HG02798 (cell line): ENCODE measurements at regions not wholly inside any gene's neighbourhood (a gene's known extent, or its start where the extent isn't known, plus 50 kb on each side); places are given as distances from the start of the nearest gene placed in this dataset.

Experiments
- ATAC-seq: cut with Tn5 transposase; IDR thresholded peaks from one replicate; pipeline ENCODE4 v1.9.1; 2021; ENCODE audit warnings: mild to moderate bottlenecking; ENCODE audit not compliant: unreplicated experiment, poor library complexity

DNA sequence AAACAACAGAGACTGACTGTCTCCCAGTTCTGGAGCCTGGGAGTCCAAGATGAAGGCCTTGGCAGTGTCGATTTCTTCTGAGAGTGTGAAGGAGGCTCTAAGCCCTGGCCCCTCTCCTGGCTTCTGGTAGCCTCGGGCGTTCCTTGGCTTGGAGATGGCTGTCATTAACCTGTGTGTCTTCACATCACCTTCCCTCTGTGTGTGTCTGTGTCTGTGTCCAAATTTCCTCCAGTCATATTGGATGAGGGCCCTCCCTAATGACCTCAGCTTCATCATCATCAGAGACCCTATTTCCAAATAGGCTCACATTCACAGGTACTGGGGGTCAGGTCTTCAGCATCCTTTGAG, 138.3 kb downstream of the TOMM20 start:
- no peak for ATAC-seq

GRCh38 chr1:234989479-234990327, 138.9 kb downstream of the TOMM20 start:
- ATAC-seq: no peak

DNA sequence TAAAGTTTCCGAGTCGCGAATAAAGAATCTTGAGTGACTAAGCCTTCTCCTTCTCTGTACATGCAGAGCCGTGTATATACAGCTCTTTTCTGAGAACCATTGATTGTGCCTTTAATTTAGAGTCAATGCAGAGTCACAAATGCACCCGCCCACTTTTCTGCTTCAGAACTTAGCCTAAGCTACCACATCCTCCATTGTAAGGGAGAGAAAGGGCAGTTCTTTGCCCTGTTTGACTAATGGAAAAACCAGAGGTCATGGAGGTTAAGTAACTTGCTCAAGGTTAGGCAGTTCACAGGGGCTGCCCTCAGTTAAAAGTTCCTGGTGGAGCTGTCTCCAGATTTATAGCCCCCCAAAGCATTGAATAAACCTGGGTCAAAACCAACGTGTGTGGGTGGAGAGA, 139.6 kb downstream of the TOMM20 start:
- ATAC-seq: no peak

DNA sequence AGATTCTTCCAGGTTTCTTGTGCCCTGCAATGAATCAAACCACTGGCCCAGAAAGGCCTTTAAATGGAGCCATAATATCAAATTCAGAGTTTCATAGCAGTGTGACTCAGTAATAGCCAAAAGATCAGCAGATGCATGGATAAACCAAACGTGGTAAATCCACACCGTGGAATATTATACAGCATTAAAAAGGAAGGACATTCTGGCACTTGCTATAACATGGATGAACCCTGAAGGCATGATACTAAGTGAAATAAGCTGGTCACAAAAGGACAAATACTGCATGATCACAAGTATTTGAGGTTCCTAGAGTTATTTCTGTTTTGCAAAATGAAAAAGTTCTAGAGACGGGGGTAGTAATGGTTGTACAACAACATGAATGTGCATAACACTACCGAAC, 140.1 kb downstream of the TOMM20 start:
- ATAC-seq: no peak

- ATAC-seq: no peak
Measured at GRCh38 chr1:234988155-234988517, 140.5 kb downstream of the TOMM20 start.

DNA sequence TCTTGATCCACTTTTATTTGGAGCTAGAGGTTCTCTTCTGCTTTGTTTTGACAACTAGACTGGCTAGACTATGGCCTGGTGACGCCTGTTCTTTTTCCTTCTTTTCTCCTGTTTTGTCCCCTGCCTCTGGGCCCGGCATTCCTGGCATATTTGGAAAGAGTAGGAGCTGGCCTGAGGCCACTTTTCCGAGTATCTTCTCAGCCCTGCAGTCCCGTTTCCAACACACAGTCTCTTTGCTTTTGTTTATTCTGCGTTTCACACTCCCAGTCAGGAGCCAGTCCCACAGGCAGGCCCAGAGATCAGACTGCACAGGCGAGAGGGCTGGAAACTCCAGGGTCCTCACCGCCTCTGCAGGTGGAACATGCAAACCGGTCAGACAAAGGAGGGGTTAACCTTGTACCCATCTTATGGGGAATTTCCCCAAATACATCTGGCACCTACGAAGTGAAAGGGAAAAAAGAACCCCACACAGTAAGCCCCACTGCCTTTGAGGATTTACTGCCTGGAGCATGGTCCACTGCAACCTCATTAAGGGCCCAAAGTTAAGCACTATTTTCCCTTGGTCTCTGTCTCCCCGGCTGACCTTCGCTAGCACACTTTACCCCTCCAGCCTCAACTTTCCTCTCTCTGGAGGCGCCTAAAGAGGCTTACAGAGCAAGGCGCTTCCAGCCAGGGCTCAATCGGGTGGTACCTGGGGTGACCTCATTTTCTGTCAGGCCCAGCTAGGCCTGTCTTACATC, 141.1 kb downstream of the TOMM20 start:
- ATAC-seq: peak; percentile 74

- no peak for ATAC-seq
Measured at GRCh38 chr1:234986750-234987414, 141.8 kb downstream of the TOMM20 start.

- ATAC-seq: no peak
Measured at GRCh38 chr1:234985516-234986294, 142.9 kb downstream of the TOMM20 start.

GRCh38 chr1:234985007-234985370, 143.6 kb downstream of the TOMM20 start:
- no peak for ATAC-seq

GRCh38 chr1:234983564-234984238, 144.9 kb downstream of the TOMM20 start:
- no peak for ATAC-seq

- no peak for ATAC-seq
Measured at GRCh38 chr1:234981758-234982157, 146.9 kb downstream of the TOMM20 start.

- ATAC-seq: peak; percentile 39
Measured at GRCh38 chr1:234980645-234981396, 147.8 kb downstream of the TOMM20 start.

DNA sequence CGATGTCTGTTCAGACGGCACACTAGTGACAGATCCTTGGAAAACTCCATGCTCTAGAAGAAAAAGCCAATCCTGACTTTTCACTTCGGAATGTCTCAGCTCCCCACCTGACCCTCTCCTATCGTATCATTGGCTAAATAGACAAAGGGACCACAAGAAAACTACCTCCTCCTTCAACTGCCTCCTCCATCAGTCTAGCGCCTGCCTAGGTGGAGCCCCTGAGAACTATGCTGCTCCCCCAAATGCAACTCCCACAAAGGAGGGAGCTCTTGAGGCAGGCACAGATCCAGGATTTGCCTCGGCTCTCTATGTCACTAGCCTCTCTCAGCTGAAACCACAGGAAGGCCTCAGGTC, 148.4 kb downstream of the TOMM20 start:
- no peak for ATAC-seq

DNA sequence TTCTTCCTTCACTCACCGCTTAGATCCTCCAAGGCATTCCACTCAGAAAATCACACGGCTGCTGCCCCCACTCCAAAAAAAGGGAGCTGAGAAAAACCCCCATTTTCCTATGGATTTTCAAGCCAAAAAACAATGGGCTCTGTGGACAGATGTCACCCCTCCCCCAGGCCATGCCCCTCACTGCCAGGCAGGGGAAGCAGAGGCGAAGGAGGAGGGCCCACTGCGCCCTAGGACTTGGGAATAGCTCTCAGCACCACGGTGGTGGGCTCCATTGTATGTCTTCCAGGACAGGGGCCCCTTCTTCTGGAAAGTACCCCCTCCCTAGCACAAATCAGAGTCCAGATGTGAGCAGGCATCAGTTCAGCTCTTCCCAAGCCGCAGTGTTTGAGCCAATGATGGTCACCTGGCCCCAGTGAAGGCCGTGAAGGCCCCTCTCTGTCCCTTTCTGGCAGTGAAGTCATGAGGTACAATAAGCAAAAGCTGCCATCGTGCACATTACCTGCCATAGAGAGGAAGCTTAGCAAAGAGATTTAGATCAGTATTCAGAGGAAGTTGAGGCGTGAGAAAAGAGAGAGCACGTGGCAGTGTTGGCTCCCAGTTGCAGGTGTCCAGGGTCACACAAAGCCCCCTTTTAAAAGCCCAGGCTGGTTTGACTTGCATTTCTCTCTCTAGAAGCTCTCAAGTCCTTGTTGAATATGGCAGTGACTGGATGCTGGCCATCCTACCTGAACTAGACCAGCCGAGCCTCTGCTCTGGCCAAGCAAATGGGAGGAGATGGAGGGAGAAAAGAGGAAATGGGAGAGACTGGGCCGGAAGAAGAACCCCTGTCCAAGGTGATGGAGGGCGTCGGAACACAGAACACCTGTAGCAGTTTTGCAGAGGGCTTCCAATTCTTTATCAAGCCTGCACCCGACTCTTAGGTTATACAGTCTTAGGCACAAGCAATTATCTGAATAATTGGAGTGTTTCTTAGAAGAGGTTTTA, 149.0 kb downstream of the TOMM20 start:
- no peak for ATAC-seq

DNA sequence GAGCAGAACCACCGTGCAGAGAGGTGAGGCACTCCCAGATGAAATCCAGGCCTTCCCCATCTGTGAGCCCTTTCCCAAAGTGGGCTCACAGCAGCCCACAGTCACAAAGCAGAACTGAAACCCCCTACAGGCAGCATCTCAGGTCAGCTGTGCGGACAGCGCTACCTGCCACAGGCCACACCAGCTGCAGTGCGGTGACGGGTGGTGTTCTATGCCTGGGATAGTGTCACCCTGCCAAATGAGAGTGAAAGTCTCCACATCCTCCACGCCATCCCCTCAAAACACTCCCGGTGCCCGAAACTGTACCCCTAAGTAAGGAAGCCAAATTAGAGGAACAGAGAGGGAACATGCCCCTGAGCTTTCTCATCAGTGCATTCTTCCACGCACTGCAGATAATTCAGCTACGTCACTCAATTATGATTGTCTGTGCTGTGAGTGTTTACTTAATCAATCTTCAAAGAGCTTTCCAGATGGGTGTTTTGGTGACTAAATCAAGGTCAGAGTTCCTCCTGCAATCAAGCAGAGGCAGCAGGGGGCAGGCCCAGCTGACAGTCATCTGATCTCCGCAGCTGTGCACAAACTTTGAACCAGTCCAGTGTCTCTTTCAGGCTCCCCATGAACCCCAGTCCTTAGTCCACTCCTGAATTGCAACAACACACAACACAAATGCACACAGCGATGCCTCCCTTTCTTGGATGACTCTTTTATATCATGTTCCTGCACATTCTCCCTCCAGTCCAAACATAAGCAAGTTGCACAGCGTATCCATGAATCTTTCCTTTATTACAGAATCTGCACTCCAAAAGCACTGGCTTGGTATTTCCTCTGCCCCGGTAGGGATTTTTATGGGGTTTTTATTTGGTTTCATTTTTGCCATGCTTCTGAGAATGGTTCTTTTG, 150.0 kb downstream of the TOMM20 start:
- ATAC-seq: peak; percentile 79

- no peak for ATAC-seq
Measured at GRCh38 chr1:234977875-234978396, 150.7 kb downstream of the TOMM20 start.
